ENCODE measurements at regions not wholly inside any gene's neighbourhood (a gene's known extent, or its start where the extent isn't known, plus 50 kb on each side); places are given as distances from the start of the nearest gene placed in this dataset.

GRCh38 chr22:49156662-49157285 is 670.9 kb downstream of the BRD1 start:
- TF ChIP-seq ZNF488 (tag by site-specific recombination; IDR thresholded peaks at IDR 0.05), result no peak
- TF ChIP-seq ZNF138 (tag by site-specific recombination; IDR thresholded peaks at IDR 0.05; ENCODE audit: borderline replicate concordance), result no peak
- no peak for TF ChIP-seq KLF7 (tag by site-specific recombination; IDR thresholded peaks at IDR 0.05; ENCODE audit: borderline replicate concordance)
- TF ChIP-seq ZNF341 (tag by site-specific recombination; IDR thresholded peaks at IDR 0.05; ENCODE audit: low read depth), result no peak
- no peak for TF ChIP-seq ZNF660 (tag by site-specific recombination; IDR thresholded peaks at IDR 0.05)
- no peak for TF ChIP-seq ZNF132 (tag by site-specific recombination; IDR thresholded peaks at IDR 0.05; ENCODE audit: borderline replicate concordance)
- no peak for TF ChIP-seq PATZ1 (tag by site-specific recombination; IDR thresholded peaks at IDR 0.05)
- no peak for TF ChIP-seq ZNF335 (tag by site-specific recombination; conservative IDR thresholded peaks at IDR 0.05)
- no peak for TF ChIP-seq KLF10 (tag by site-specific recombination; IDR thresholded peaks at IDR 0.05)
- TF ChIP-seq CTCF (tag by site-specific recombination; IDR thresholded peaks at IDR 0.05), result no peak
- TF ChIP-seq ZNF175 (tag by site-specific recombination; IDR thresholded peaks at IDR 0.05), result no peak
- no peak for TF ChIP-seq FEZF1 (tag by site-specific recombination; IDR thresholded peaks at IDR 0.05)
- no peak for TF ChIP-seq ZBTB7A (tag by site-specific recombination; IDR thresholded peaks at IDR 0.05; ENCODE audit: low read depth)
